Right atrium auricular region (tissue), 2 donors: ENCODE measurements at regions not wholly inside any gene's neighbourhood (a gene's known extent, or its start where the extent isn't known, plus 50 kb on each side); places are given as distances from the start of the nearest gene placed in this dataset.

Source experiments
- DNase-seq: peaks from one replicate; pipeline ENCODE4 v3.0.0-alpha.2; 2019; ENCODE audit warnings: low spot score
- H3K27ac ChIP-seq, 2 donors: fragments of 200-600 bp; sonication (generic); 1 replicate in 1 of 2; 2 replicates in 1 of 2; pipeline ENCODE4 v1.5.1; 2016 to 2019
- H3K27me3 ChIP-seq, 2 donors: fragments of 200-600 bp; sonication (generic); one replicate each; pipeline versions ENCODE4 v1.5.1 to v1.6.0; 2017 to 2019
- H3K36me3 ChIP-seq: fragments of 200-600 bp; sonication (generic); one replicate; pipeline ENCODE4 v1.5.1; 2016
- H3K4me1 ChIP-seq, 2 donors: fragments of 200-600 bp; sonication (generic); one replicate each; pipeline versions ENCODE4 v1.5.1 to v1.6.0; 2017 to 2019
- H3K4me3 ChIP-seq, 2 donors: fragments of 200-600 bp; sonication (generic); 1 replicate in 1 of 2; 2 replicates in 1 of 2; pipeline ENCODE4 v1.5.1; 2017 to 2019; ENCODE audit warnings: mild to moderate bottlenecking in 1 of 2, moderate library complexity in 1 of 2
- H3K9me3 ChIP-seq, 2 donors: fragments of 200-600 bp; sonication (generic); one replicate each; pipeline ENCODE4 v1.5.1; 2019
- CTCF ChIP-seq, 2 donors: fragments of 200-600 bp; sonication (generic); IDR thresholded peaks; one replicate each; pipeline ENCODE4 v1.5.1; 2019; ENCODE audit warnings: antibody characterized with exemption in 2 of 2

GRCh38 chr5:65068410-65068809 is 299.7 kb downstream of the CWC27 start:
- Histone ChIP-seq H3K4me3 (no peak overlapping the region), H3K27ac (no peak overlapping the region), H3K9me3 (no peaks in the 10 kb centered on the region), H3K4me1 (no peaks in the 10 kb centered on the region), H3K36me3 (no peaks in the 10 kb centered on the region), H3K27me3 (no peaks in the 10 kb centered on the region)
- no peak for TF ChIP-seq CTCF (IDR thresholded peaks at IDR 0.05)
- DNase-seq = no peak

- no peak for TF ChIP-seq CTCF (IDR thresholded peaks at IDR 0.05)
- DNase-seq = no peak
- Histone ChIP-seq H3K27ac (no peak overlapping the region), H3K36me3 (no peaks in the 10 kb centered on the region), H3K9me3 (no peaks in the 10 kb centered on the region), H3K4me3 (no peak overlapping the region), H3K4me1 (no peaks in the 10 kb centered on the region), H3K27me3 (no peaks in the 10 kb centered on the region)
Observed at GRCh38 chr5:65070026-65070425, 301.3 kb downstream of the CWC27 start.

- TF ChIP-seq CTCF (IDR thresholded peaks at IDR 0.05) = no peak
- Histone ChIP-seq H3K4me1 (no peaks in the 10 kb centered on the region), H3K36me3 (no peaks in the 10 kb centered on the region), H3K4me3 (no peak overlapping the region), H3K27me3 (no peaks in the 10 kb centered on the region), H3K9me3 (no peaks in the 10 kb centered on the region), H3K27ac (no peak overlapping the region)
- DNase-seq = no peak
Observed at GRCh38 chr5:65072850-65073249, 304.1 kb downstream of the CWC27 start.

GRCh38 chr5:65073250-65073661 is 304.5 kb downstream of the CWC27 start:
- Histone ChIP-seq H3K4me3 (no peak overlapping the region), H3K4me1 (no peaks in the 10 kb centered on the region), H3K36me3 (no peaks in the 10 kb centered on the region), H3K27me3 (no peaks in the 10 kb centered on the region), H3K27ac (no peak overlapping the region), H3K9me3 (no peaks in the 10 kb centered on the region)
- TF ChIP-seq CTCF (IDR thresholded peaks at IDR 0.05) = no peak
- DNase-seq = no peak

GRCh38 chr5:65075623-65076250 is 307.0 kb downstream of the CWC27 start:
- H3K4me3 ChIP-seq = no peak overlapping the region
- H3K9me3 ChIP-seq = no peaks in the 10 kb centered on the region
- H3K27ac ChIP-seq = peak overlapping the region; percentile 35 to 49
- no peaks in the 10 kb centered on the region for H3K36me3 ChIP-seq
- TF ChIP-seq CTCF (IDR thresholded peaks at IDR 0.05) = no peak
- H3K27me3 ChIP-seq = no peaks in the 10 kb centered on the region
- no peaks in the 10 kb centered on the region for H3K4me1 ChIP-seq
- no peak for DNase-seq

- H3K4me1 ChIP-seq = no peaks in the 10 kb centered on the region
- peak; percentile 74 for DNase-seq
- no peak overlapping the region for H3K4me3 ChIP-seq
- peak overlapping the region; percentile 35 to 49 for H3K27ac ChIP-seq
- no peaks in the 10 kb centered on the region for H3K27me3 ChIP-seq
- TF ChIP-seq CTCF (IDR thresholded peaks at IDR 0.05) = peak in 1 of 2 donors; percentile 27
- no peaks in the 10 kb centered on the region for H3K36me3 ChIP-seq
- H3K9me3 ChIP-seq = no peaks in the 10 kb centered on the region
Observed at GRCh38 chr5:65076251-65076869, 307.6 kb downstream of the CWC27 start.
